ENCODE measurements at regions not wholly inside any gene's neighbourhood (a gene's known extent, or its start where the extent isn't known, plus 50 kb on each side); places are given as distances from the start of the nearest gene placed in this dataset.
A peak's percentile ranks its signal among the peaks of the same experiment; 100 is the strongest.

DNA sequence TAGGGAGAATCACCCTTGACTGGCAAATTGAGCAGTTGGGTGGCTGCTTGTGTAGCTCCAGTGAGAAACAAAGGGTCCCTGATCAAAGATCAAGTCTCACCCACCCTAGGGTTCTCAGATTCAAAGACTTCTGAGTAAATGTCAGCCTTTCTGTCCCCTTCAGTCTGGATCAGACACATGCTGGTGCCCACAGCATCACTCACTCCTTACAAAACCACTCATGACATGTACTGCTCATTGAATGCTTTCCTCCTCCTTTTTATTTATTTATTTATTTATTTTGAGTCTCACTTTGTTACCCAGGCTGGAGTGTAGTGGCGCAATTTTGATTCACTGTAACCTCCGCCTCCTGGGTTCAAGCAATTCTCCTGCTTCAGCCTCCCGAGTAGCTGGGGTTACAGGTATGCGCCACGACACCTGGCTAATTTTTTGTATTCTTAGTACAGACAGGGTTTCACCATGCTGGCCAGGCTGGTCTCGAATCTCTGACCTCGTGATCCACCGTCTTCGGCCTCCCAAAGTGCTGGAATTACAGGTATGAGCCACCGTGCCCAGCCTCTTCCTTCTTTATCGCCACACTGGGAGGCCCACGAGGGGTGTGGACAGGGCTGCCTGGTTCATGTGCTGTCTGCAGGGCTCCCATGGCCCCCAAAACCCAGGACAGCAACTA is 462.0 kb upstream of the MAF start:
- no peak for DNase-seq (ENCODE audit: low read depth, low spot score)
- POLR2A ChIA-PET: no interaction called here
- no peak overlapping the region for H3K4me3 ChIP-seq (ENCODE audit: low read depth, low read length)
- CTCF ChIA-PET: no interaction called here
- no peak for TF ChIP-seq CTCF (IDR thresholded peaks at IDR 0.05; ENCODE audit: insufficient read depth, low read length, missing control alignments)

DNA sequence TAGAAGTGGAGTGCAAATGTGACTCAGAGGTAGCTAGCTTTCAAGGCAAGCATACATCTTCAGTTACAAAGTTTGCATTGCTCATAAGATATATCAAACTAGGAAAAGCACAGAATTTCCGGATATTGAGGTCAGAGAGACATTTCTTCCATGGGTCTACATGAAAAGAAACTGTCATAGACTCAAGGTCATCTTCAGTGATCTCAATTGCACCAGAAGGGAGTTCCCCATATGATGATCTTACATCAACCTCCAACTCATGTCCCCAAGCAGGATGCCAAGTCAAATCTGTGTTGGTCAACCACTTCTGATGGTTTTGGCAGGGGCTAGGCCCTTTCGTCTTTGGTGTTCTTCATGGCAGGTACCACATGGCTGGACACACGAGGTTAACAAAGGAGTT is 459.9 kb upstream of the MAF start:
- no peak for TF ChIP-seq CTCF (IDR thresholded peaks at IDR 0.05; ENCODE audit: insufficient read depth, low read length, missing control alignments)
- CTCF ChIA-PET: no interaction called here

GRCh38 chr16:80059836-80060235 is 459.3 kb upstream of the MAF start:
- ChIA-PET POLR2A (no interaction called here), CTCF (no interaction called here)
- H3K4me3 ChIP-seq (ENCODE audit: low read depth, low read length): no peak overlapping the region
- TF ChIP-seq CTCF (IDR thresholded peaks at IDR 0.05; ENCODE audit: insufficient read depth, low read length, missing control alignments): no peak
- no peak for DNase-seq (ENCODE audit: low read depth, low spot score)

More for the DNA sequence above, 459.9 kb upstream of the MAF start:
- no peak for DNase-seq (ENCODE audit: low read depth, low spot score)
- POLR2A ChIA-PET: no interaction called here
- H3K4me3 ChIP-seq (ENCODE audit: low read depth, low read length): no peak overlapping the region

DNA sequence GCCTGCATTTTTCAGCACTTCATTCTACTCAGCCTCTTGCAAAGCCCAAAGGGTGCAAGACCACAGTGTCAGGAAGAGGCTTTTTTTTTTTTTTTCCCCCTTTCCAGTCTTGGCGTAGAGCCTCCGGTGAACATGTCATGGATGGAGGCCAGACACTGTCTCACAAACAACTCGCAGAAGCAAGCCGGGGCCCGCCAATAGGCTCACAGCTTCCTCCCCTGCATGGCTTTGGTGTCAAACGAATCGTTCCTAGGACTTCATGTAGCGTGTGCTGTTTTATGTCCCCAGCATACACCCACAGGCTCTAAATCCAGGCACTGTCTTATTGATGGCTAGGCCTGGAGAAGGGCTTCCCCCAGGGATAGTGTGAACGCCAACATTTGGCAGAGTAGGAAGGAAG is 457.7 kb upstream of the MAF start:
- ChIA-PET POLR2A (no interaction called here), CTCF (interaction anchor here (1.5 kb wide), 1 partner anchor 60 kb away, joined by 3 read pairs; no protein-coding TSS in a partner anchor)
- no peak for DNase-seq (ENCODE audit: low read depth, low spot score)
- H3K4me3 ChIP-seq (ENCODE audit: low read depth, low read length): no peak overlapping the region
- TF ChIP-seq CTCF (IDR thresholded peaks at IDR 0.05; ENCODE audit: insufficient read depth, low read length, missing control alignments): no peak

- ChIA-PET CTCF (no interaction called here), POLR2A (no interaction called here)
- peak; percentile 16 for DNase-seq (ENCODE audit: low read depth, low spot score)
- no peak for TF ChIP-seq CTCF (IDR thresholded peaks at IDR 0.05; ENCODE audit: insufficient read depth, low read length, missing control alignments)
- no peak overlapping the region for H3K4me3 ChIP-seq (ENCODE audit: low read depth, low read length)
Observed at GRCh38 chr16:80056324-80056723, 455.8 kb upstream of the MAF start.

DNA sequence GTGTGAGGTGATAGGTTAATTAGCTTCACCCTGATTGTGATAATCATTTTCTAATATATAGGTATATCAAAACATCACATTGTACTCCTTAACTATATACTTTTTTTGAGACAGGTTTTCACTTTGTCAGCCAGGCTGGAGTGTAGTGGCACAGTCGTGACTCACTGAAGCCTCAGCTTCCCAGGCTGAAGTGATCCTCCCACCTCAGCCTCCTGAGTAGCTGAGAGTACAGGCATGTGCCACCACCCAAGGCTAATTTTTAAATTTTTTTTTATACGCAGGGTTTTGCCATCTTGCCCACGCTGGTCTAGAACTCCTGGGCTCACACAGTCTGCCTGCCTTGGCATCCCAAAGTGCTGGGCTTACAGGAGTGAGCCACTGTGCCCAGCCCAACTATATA is 455.3 kb upstream of the MAF start:
- ChIA-PET POLR2A (no interaction called here), CTCF (no interaction called here)
- no peak for TF ChIP-seq CTCF (IDR thresholded peaks at IDR 0.05; ENCODE audit: insufficient read depth, low read length, missing control alignments)
- no peak overlapping the region for H3K4me3 ChIP-seq (ENCODE audit: low read depth, low read length)
- no peak for DNase-seq (ENCODE audit: low read depth, low spot score)

Measured in AG04449 (cell line).